ENCODE measurements at regions not wholly inside any gene's neighbourhood (a gene's known extent, or its start where the extent isn't known, plus 50 kb on each side); places are given as distances from the start of the nearest gene placed in this dataset.

DNA sequence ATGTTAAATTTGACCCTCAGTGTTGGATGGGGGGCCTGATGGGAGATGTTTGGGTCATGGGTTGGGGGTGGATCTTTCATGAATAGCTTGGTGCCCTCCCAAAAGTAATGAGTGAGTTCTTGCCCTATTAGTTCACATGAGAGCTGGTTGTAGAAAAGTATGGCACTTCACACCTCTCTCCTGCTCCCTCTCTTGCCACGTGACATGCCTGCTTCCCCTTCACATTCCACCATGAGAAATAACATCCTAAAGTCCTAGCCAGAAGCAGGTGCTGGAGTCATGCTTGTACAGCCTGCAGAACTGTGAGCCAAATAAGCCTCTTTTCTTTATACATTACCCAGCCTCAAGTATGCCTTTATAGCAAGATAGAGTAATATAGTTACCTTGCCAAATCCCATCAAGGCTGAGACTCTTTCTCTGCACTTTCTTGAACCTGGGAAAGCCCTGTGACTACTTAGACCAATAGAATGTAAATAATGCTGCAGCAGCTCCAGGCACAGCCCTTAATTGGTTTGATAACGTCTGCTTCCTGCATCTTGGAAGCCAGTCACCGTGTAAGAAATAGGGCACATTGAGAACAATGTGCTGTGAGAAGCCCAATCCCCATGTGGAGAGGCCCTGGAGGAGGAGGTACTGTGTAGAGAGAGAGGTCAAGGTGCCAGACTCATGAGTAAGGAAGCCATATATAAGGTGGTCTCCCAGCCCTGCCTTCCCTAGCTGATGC lies 88.0 kb upstream of the NAMPT start:
- no peaks in the 10 kb centered on the region for H3K36me3 ChIP-seq
- WGBS, 3 donors: 9 to 20% (median 15%) methylated on average over 3 of the region's 3 CpGs
- DNase-seq: no peak
- no peak overlapping the region for H3K4me3 ChIP-seq
- H3K4me1 ChIP-seq (ENCODE audit: insufficient read depth): peaks cover 5% of the 10 kb centered on the region
- no peaks in the 10 kb centered on the region for H3K9me3 ChIP-seq
- no peak overlapping the region for H3K27ac ChIP-seq
- TF ChIP-seq EP300 (IDR thresholded peaks at IDR 0.05) (no peak), POLR2A (IDR thresholded peaks at IDR 0.05) (no peak)
- TF ChIP-seq, protein P1, sequence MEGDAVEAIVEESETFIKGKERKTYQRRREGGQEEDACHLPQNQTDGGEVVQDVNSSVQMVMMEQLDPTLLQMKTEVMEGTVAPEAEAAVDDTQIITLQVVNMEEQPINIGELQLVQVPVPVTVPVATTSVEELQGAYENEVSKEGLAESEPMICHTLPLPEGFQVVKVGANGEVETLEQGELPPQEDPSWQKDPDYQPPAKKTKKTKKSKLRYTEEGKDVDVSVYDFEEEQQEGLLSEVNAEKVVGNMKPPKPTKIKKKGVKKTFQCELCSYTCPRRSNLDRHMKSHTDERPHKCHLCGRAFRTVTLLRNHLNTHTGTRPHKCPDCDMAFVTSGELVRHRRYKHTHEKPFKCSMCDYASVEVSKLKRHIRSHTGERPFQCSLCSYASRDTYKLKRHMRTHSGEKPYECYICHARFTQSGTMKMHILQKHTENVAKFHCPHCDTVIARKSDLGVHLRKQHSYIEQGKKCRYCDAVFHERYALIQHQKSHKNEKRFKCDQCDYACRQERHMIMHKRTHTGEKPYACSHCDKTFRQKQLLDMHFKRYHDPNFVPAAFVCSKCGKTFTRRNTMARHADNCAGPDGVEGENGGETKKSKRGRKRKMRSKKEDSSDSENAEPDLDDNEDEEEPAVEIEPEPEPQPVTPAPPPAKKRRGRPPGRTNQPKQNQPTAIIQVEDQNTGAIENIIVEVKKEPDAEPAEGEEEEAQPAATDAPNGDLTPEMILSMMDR (IDR thresholded peaks at IDR 0.05): no peak
- intact Hi-C loops (cut with DNase I): no loop called here
- H3K27me3 ChIP-seq: no peaks in the 10 kb centered on the region

DNA sequence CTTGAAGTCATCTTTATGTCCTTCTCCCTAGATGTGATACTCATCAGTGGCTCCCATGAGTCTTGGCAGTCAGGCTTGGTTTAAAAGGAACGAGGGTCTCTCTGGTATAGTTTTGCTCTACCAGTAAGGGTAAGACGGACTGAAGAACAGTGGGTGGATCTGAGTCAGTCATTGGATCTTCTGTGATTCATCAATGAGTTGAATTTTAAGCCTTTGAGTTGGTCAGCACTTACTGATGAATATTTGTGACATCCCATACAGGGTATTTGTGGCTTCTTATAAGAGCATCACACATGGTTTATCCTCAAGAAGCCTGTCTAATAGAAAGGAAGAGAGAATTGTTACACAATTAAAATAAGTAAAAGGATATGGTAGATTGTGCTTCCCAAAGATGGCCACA lies 87.3 kb upstream of the NAMPT start:
- intact Hi-C loops (cut with DNase I): no loop called here
- Histone ChIP-seq H3K36me3 (no peaks in the 10 kb centered on the region), H3K9me3 (no peaks in the 10 kb centered on the region), H3K27ac (no peak overlapping the region), H3K4me3 (no peak overlapping the region), H3K4me1 (ENCODE audit: insufficient read depth) (peaks cover 5% of the 10 kb centered on the region), H3K27me3 (no peaks in the 10 kb centered on the region)
- TF ChIP-seq, protein P1 (IDR thresholded peaks at IDR 0.05): no peak
- TF ChIP-seq POLR2A (IDR thresholded peaks at IDR 0.05) (no peak), EP300 (IDR thresholded peaks at IDR 0.05) (no peak)
- 69 to 84% (median 80%) methylated on average over 2 of the region's 2 CpGs for WGBS, 3 donors
- no peak for DNase-seq

DNA sequence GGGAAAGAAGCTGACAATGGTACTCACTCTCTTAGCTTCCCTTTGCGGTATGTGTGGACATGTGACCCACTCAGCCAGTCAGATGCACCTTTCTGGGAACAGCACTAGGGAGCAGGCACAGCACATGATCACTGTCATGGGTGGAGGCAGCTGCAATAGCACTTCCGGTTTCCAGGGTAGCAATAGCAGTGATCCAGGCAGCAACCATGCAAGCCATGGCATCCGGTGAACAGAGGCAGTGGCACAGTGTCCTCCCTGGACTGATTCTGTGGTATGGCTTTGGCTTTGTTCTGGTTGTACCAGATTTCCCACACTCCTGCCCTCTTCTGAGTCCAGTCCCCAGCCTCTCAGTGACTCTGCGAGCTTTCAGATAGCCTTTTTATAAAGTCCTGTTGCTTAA lies 86.8 kb upstream of the NAMPT start:
- H3K27me3 ChIP-seq: no peaks in the 10 kb centered on the region
- TF ChIP-seq EP300 (IDR thresholded peaks at IDR 0.05): no peak
- TF ChIP-seq POLR2A (IDR thresholded peaks at IDR 0.05): no peak
- TF ChIP-seq, protein P1 (IDR thresholded peaks at IDR 0.05): no peak
- no peak overlapping the region for H3K27ac ChIP-seq
- no peak overlapping the region for H3K4me3 ChIP-seq
- intact Hi-C loops (cut with DNase I): no loop called here
- H3K9me3 ChIP-seq: no peaks in the 10 kb centered on the region
- no peaks in the 10 kb centered on the region for H3K36me3 ChIP-seq
- peaks cover 5% of the 10 kb centered on the region for H3K4me1 ChIP-seq (ENCODE audit: insufficient read depth)
- WGBS, 3 donors: 79 to 91% (median 90%) methylated on average over 4 of the region's 4 CpGs
- no peak for DNase-seq

DNA sequence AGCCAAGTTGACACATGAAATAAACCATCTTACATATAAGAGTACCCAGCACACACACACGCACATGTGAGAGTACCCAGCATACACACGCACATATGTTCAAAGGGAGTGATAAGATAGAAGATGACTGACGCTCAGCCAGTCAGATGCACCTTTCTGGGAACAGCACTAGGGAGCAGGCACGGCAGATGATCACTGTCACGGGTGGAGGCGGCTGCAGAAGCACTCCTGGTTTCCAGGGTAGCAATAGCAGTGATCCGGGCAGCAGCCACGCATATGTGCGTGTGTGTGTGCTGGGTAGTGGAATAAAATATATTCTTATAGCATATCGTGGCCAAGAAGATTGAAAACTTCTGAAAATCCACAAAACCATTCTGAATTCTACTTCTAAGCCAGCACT lies 85.8 kb upstream of the NAMPT start:
- intact Hi-C loops (cut with DNase I): no loop called here
- TF ChIP-seq POLR2A (IDR thresholded peaks at IDR 0.05) (no peak), EP300 (IDR thresholded peaks at IDR 0.05) (no peak)
- TF ChIP-seq, protein P1 (IDR thresholded peaks at IDR 0.05): no peak

More for the DNA sequence above, 85.8 kb upstream of the NAMPT start:
- Histone ChIP-seq H3K4me3 (no peak overlapping the region), H3K27ac (no peak overlapping the region), H3K36me3 (no peaks in the 10 kb centered on the region), H3K4me1 (ENCODE audit: insufficient read depth) (no peaks in the 10 kb centered on the region), H3K27me3 (no peaks in the 10 kb centered on the region), H3K9me3 (no peaks in the 10 kb centered on the region)
- DNase-seq: no peak
- 89 to 93% (median 90%) methylated on average over 10 of the region's 10 CpGs for WGBS, 3 donors
